Renal pelvis (tissue), 1 donor: ENCODE measurements at regions not wholly inside any gene's neighbourhood (a gene's known extent, or its start where the extent isn't known, plus 50 kb on each side); places are given as distances from the start of the nearest gene placed in this dataset.
"Not testable (repeated sequence)": the region's sequence is repeated elsewhere in the genome, so short reads cannot be mapped to it uniquely, and the experiment has no call there.

Experiments used
- DNase-seq: peaks from one replicate; pipeline ENCODE4 v3.0.0-alpha.2; 2013

DNA sequence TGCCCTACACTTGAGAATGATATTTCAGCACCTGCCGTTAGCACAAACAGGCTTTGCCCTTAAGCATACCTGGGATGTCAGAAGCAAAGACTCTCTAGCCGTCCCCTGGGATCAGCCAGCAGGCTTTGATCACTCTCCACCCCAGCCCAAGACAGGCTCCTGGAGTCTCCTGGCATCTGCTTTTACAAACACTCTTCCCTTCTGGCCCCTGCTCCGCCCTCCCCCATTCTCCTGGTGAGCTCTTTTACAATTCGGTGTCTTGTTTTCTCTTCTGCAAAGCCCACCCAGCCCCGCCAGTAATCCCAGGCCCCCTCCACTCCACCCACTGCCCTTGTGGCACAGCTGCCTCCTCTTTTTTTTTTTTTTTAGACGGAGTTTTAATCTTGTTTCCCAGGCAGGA lies 50.4 kb downstream of the KATNIP start:
- DNase-seq = no peak

DNA sequence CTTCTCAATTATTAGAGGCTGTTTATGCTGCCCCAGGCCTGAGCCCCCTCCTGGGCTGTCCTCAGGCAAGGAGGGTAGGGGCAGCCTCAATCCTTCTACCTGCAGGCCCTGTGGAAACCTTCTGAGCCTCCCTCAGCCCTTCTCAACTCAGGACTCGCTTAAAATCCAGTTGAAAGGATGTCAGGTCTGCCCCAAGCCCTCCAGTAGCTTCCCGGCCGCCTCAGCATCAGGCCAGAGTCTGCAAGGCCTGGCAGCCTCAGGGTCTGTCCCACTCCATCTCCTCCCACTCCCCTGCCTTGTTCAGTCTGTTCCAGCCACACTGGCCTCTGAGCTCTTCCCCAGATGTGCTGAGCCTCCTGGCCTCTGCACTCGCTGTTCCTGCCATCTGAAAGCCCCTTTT lies 52.2 kb downstream of the KATNIP start:
- no peak for DNase-seq

- DNase-seq = not testable (repeated sequence)
Observed at GRCh38 chr16:27605500-27606106, 55.7 kb downstream of the KATNIP start.

- no peak for DNase-seq
Observed at GRCh38 chr16:27611340-27611739, 61.4 kb downstream of the KATNIP start.

DNA sequence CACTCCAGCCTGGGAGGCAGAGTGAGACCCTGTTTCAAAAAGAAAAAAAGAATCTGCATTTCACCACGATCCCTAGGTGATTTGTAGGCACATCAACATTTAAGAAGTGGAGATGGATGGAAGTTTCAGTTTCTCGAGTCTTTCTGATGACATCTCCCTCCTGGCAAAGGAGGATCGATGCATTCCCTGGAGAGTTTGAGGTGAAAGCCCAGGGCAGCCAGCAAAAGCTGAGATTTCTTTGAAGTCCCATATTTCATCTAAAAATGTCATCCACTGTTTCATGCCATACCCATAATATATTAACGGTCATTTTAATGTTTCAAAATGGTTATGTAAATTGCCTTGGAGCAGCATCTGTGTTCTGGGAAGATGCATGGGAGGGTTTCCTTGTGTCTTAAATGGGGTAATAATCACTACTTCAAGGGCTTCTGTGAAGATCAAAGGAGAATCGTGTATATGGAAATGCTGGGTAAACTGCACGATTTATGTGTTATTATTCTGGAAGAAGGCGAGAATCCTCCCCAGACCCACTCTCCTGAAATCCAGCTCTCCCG lies 63.4 kb downstream of the KATNIP start:
- DNase-seq = no peak

GRCh38 chr16:27617665-27618064 lies 67.7 kb downstream of the KATNIP start:
- no peak for DNase-seq

DNA sequence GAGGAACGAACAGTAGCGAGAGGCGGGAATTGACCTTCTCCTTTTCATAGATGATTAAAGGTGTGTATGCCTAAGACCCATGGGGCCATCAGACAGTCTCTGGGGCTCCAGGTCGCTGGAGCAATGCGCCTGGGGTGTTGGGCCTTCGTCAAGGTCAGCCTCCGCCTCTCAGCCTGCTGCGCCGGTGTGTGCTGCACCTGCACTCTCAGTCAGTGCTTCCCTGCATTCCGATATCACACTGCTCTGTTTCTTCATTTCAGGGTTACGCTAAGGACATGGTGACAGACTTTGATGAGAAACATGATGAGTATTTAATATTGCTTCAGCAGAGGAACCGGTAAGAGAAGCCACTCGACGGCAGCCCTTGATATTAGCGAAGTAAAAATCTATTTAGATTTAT lies 68.2 kb downstream of the KATNIP start:
- no peak for DNase-seq

DNA sequence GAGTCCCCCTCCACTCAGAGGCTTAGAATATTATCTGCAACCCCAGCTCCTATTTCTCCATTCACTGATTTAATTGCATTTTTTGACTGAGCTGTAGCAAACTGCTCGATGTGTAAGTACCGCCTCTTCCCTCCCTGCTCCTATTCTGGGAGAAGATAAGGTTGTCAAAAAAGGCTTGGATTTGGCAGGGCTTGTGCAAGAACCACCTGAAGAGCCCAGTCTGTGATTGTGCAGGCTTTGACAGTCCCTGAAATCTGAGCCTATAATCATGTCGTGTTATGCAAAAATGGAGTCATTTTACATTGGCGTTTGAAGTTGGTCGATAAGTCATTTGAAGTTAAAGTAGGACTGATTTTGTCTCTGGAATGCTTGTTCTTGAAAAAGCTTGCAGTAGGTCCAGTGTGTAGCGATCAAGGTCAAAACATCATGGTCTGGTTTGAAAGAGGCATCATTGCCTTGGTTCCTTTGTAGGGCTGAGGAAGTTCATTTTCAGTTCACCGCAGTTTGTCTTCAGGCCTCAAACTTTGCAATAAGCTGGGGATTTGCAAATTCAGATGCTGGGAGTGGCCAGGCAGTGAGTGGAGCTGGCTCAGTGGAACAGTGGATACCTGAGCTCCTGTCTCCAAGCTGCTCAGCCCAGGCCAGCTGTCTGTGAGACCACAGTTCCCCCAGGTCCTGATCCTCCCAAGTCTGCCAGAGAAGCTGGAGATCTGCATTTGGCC lies 68.8 kb downstream of the KATNIP start:
- no peak for DNase-seq

GRCh38 chr16:27620541-27620940 lies 70.6 kb downstream of the KATNIP start:
- no peak for DNase-seq

GRCh38 chr16:27624154-27625049 lies 74.5 kb downstream of the KATNIP start:
- no peak for DNase-seq

- no peak for DNase-seq
Observed at GRCh38 chr16:27625050-27625697, 75.2 kb downstream of the KATNIP start.

GRCh38 chr16:27627136-27627535 lies 77.2 kb downstream of the KATNIP start:
- DNase-seq = no peak

- no peak for DNase-seq
Observed at GRCh38 chr16:27628241-27628942, 78.4 kb downstream of the KATNIP start.

DNA sequence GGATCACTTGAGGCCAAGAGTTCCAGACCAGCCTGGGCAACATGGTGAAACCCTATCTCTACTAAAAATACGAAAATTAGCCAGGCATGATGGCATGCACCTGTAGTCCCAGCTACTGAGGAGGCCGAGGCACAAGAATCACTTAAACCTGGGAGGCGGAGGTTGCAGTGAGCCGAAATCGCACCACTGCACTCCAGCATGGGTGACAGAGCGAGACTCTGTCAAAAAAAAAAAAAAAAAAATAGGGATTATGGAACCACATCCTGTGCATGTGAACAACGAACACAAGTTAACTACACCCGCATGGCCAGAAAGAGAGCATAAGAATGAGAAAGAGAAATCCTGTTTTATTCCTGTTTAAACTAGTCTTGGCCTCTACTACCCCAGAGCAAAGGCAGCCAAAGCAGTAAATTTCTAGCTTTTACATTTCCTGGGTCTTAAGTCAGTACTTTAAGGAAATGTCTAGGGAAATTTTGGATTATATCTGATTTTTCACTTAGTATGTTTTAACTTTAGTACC lies 79.1 kb downstream of the KATNIP start:
- not testable (repeated sequence) for DNase-seq

DNA sequence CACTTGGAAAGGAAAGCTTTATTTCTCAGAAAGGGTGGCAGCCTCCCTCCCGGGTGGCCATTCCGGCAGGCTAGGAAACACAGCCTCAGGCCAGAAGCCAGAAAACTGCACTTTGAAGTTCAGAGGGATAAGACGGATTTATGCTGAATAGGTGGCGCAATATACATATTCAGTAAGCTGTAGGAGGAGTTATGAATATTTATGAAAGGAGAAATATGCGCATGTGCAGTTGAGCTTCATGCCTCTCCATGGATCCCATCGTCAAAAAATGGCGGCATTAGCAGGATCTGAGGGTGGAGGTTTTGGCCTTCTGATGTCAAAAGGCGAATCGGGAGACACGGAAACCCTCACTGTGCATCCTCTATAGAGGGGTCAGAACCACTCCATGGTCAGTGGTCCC lies 82.3 kb downstream of the KATNIP start:
- DNase-seq = no peak

DNA sequence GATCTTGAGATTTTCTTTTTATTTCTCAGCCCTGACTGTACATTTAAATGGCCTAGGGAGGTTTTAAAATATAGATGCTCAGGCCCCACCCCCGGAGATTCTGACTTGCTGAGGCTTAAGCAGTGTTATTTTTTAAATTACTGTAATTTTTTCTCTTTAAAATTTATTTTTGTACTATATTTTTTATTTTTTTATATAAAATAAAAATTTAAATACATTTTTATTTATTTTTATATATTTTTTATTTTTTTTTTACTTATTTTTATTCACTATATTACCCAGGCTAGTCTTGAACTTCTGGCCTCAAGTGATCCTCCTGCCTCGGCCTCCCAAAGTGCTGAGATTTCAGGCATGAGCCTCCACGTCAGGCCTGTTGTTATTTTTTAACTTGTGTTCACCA lies 83.3 kb downstream of the KATNIP start:
- no peak for DNase-seq

DNA sequence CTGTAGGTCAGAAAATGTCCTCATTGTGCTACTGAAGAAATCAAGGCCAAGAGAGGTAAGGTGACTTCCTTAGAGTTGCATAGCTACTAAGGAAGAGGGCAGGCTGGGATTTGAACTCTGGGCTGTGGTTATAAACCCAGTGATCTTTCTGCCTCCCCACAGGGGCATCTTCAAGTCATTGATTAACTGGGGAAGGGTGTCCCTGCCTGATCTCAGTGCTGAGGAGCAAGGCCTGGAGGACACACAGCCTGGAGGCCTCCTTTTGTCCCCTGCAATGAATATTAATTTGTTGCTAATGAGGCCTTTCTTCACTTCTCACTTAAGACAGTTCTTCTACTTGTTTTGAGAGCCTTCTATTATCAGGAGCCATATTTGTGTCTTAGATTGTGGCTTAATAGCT lies 83.8 kb downstream of the KATNIP start:
- DNase-seq = no peak

DNA sequence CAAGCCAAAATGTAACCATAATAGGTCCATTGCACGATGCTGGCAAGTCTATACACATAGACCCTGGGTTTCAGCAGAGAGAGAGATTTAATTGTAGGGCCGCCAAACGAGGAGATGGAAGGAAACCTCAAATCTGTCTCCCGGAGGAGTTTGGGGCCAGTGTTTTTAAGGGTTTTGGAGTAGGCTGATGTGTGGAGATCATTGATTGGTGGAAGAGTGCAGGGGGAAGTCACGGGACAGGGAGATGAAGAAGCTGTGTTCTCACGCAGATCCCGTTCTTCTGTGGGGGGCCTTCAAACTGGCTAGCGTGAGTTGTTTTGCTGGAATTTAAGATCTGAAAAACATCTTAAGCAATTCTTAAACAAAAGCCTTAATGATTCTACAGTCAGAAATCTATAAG lies 84.8 kb downstream of the KATNIP start:
- no peak for DNase-seq

- no peak for DNase-seq
Observed at GRCh38 chr16:27636453-27637240, 86.7 kb downstream of the KATNIP start.

DNA sequence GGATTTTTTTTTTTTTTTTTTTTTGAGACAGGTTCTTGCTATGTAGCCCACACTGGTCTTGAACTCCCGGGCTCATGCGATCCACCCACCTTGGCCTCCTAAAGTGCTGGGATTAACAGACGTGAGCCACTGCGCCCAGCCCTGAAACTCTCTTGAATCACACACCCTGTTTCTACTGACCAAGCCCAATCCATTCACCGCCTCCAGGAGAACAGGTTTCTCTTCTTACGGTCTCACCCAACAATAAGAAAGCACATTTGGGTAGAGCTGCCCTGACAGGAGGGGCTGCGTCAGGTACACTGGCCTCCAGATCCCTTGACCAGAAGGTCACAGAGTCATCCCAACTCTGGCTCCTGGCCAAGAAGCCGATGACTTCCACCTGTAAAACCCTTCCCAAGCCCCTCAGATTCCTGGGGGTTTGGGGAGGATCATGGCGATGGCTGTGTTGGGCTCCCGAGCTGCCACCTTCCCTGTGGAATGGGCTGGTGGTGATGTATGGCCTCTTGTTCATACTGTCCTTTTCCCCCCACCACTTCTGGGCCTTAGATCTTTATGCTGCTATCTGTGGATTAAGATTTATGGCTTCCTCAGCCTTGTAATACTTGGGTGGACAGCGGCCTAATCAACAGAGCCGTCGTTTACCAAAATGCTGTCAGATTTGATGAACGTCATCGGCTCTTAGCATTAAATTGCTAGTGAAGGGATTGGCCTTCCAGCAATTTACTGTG lies 89.1 kb downstream of the KATNIP start:
- DNase-seq = no peak
